AG08395 (cell line): ENCODE measurements at regions not wholly inside any gene's neighbourhood (a gene's known extent, or its start where the extent isn't known, plus 50 kb on each side); places are given as distances from the start of the nearest gene placed in this dataset.
A peak's percentile ranks its signal among the peaks of the same experiment; 100 is the strongest.

Experiments used
- DNase-seq: peaks from one replicate; pipeline ENCODE4 v3.0.0; 2012; ENCODE audit warnings: mixed read lengths, low spot score

- DNase-seq, result no peak
These were observed 192.5 kb downstream of the HLX start for GRCh38 chr1:221071777-221072176.

GRCh38 chr1:221072214-221072613 lies 193.0 kb downstream of the HLX start:
- DNase-seq, result no peak

GRCh38 chr1:221074332-221074731 lies 195.1 kb downstream of the HLX start:
- no peak for DNase-seq

- no peak for DNase-seq
These were observed 196.7 kb downstream of the HLX start for GRCh38 chr1:221075911-221076310.

- no peak for DNase-seq
These were observed 197.2 kb downstream of the HLX start for GRCh38 chr1:221076391-221076811.

GRCh38 chr1:221078260-221078965 lies 199.2 kb downstream of the HLX start:
- no peak for DNase-seq

- DNase-seq, result no peak
These were observed 204.7 kb downstream of the HLX start for GRCh38 chr1:221083902-221084301.

- DNase-seq, result no peak
These were observed 205.4 kb downstream of the HLX start for GRCh38 chr1:221084681-221085080.

GRCh38 chr1:221085701-221086375 lies 206.6 kb downstream of the HLX start:
- DNase-seq, result no peak

- DNase-seq, result no peak
These were observed 208.7 kb downstream of the HLX start for GRCh38 chr1:221087919-221088318.

- peak; percentile 50 for DNase-seq
These were observed 210.0 kb downstream of the HLX start for GRCh38 chr1:221089273-221089672.

- DNase-seq, result no peak
These were observed 210.6 kb downstream of the HLX start for GRCh38 chr1:221089803-221090202.

GRCh38 chr1:221093903-221094791 lies 214.9 kb downstream of the HLX start:
- no peak for DNase-seq

- peak; percentile 87 for DNase-seq
These were observed 218.4 kb downstream of the HLX start for GRCh38 chr1:221097479-221098281.

- no peak for DNase-seq
These were observed 219.5 kb downstream of the HLX start for GRCh38 chr1:221098471-221099405.

- no peak for DNase-seq
These were observed 220.7 kb downstream of the HLX start for GRCh38 chr1:221099747-221100595.

- peak; percentile 62 for DNase-seq
These were observed 221.4 kb downstream of the HLX start for GRCh38 chr1:221100611-221101010.

GRCh38 chr1:221101807-221102605 lies 222.8 kb downstream of the HLX start:
- peak; percentile 69 for DNase-seq

GRCh38 chr1:221104596-221104995 lies 225.4 kb downstream of the HLX start:
- DNase-seq, result no peak
